Stimulated activated naive CD4-positive, alpha-beta T cell (primary cell): ENCODE measurements at regions not wholly inside any gene's neighbourhood (a gene's known extent, or its start where the extent isn't known, plus 50 kb on each side); places are given as distances from the start of the nearest gene placed in this dataset.
"Not testable (repeated sequence)": the region's sequence is repeated elsewhere in the genome, so short reads cannot be mapped to it uniquely, and the experiment has no call there.

ENCODE experiments used
- DNase-seq, 6 experiments: peaks; one replicate each; lab custom pipeline; 2025; lab: John Stamatoyannopoulos, UW

GRCh38 chr11:3583476-3583875, 58.3 kb downstream of the ART5 start:
- not testable (repeated sequence) for DNase-seq

DNA sequence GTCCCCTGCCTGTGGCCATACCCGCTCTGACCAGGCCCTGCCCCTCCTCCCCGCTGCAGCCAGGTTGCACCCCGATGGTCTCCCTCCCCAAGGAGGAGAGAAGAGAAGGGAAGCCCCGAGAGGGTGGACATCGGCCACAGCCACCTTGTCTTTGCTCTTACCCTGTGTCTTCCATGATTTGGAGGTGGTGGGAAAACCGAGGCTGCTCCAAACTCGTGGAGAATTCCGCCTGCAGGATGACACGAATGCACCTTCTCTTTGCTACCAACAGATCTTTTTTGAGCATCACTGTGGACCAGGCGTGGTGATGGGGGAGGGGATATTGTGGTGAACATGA, 60.4 kb downstream of the ART5 start:
- DNase-seq = not testable (repeated sequence)

GRCh38 chr11:3580487-3581388, 61.1 kb downstream of the ART5 start:
- DNase-seq = peak; percentile 26 to 78 (median 46)

- not testable (repeated sequence) for DNase-seq
Measured at GRCh38 chr11:3579600-3580459, 62.0 kb downstream of the ART5 start.

- DNase-seq = not testable (repeated sequence)
Measured at GRCh38 chr11:3576066-3576604, 65.7 kb downstream of the ART5 start.

DNA sequence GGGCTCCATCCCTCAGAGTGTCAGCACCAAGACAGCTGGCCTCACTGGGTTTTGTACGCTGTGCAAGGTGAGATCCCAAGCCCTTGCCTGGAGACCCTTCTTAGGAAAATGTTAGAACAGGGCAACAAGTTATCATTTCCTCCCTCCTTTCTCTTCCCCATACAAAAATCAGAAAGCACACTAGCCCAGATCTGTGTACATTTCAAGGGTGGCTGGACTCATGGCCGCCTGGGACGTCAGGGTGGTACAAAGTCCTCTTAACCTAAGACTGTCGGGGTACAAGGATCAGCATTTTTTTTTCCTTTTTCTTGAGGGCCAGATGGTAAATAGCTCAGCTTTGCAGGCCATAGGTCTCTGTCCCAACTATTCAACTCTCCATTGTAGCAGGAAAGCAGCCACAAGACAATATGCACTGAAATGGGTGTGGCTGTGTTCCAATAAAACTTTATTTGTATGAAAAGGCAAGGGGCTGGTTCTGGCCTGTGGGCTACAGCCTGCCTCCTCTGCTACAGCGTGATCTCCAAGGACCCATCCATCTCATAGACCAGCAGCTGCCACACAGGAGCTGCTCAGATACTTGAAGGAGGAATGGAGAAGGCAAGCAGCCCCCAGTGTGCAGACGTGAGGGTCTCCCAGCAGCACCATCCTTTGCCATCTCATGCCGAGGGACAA, 68.7 kb downstream of the ART5 start:
- DNase-seq = not testable (repeated sequence)

DNA sequence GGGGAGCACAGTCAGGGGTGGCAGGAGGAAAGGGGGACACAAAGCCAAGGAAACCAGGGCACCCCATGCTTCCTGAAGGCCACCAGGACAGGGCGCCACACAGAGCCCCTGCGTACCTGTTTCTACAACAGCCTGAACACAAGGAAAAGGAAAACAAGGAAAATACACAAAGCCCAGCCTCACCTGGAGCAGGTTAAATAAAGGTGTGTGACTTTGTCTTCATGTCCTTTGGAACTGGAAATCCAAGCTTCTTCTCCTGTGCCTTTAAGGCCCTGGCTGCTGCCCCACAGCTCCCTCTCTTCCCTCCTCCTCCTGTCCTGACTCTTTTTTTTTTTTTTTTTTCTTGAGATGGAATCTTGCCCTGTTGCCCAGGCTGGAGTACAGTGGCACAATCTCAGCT, 70.0 kb downstream of the ART5 start:
- DNase-seq = not testable (repeated sequence)

DNA sequence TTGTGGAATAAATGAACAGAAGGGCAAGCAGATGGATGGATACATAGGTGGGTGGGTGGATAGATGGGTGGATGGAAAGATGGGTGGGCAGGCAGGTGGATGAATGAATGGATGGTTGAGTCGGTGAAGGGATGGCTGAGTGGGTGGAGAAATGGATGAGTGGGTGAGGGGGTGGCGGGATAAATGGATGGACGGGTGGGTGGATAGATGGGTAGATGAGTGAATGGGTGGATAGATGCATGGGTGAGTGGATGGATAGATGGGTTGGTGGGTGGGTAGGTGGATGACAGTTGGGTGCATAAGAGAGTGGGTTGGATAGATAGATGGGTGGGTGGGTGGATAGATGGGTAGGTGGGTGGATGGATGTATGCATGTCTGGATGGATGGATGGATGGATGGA, 76.0 kb downstream of the ART5 start:
- not testable (repeated sequence) for DNase-seq

DNA sequence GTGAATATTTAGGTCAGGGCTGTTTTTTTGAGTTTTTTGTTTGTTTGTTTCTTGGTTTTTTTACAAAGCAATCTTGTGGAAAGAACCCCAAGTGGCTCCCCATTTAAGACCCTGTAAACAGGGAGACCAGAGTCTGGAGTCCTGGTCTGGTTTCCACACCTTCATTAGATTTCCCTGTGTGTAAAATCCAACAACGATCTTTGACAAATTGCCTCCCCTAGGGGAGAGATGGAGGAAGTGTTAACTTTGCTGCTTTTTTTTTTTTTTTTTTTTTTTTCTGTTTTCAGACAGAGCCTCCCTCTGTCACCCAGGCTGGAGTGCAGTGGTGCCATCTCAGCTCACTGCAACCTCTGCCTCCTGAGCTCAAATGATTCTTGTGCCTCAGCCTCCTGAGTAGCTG, 77.4 kb downstream of the ART5 start:
- not testable (repeated sequence) for DNase-seq

DNA sequence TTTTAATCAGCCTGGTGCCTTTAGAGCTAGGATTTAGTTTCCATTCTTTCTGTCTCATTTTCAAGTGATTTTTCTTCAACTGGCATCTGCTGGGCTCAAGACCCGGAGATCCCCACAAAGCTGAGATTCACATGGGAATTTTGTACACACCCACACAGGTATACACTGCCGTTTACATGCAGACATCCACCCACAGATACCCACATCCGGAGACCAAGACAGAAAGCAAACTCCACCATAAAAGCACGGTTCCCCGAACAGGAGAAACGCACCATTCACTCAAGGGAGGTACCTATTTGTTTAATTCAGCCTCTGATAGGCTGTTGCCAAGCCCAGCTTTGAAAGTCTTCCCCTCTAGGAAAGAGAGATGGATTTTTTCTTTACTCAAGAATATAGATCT, 87.2 kb downstream of the ART5 start:
- peak in 3 of 6 experiments; percentile 8 to 40 (median 19) for DNase-seq

- peak in 1 of 6 experiments; percentile 2 for DNase-seq
Measured at GRCh38 chr11:3544990-3545389, 96.8 kb downstream of the ART5 start.

DNA sequence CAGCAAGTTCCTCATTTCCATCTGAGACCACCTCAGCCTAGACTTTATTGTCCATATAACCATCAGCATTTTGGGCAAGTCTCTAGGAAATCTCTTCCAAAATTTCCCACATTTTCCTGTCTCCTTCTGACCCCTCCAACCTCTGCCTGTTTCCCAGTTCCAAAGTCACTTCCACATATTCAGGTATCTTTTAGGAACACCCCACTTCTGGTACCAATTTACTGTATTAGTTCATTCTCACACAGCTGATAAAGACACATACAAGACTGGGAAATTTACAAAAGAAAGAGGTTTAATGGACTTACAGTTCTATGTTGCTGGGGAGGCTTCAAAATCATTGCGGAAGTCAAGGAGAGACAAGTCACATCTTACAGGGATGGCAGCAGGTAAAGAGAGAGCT, 103.6 kb downstream of the ART5 start:
- DNase-seq = not testable (repeated sequence)

- not testable (repeated sequence) for DNase-seq
Measured at GRCh38 chr11:3537254-3537653, 104.5 kb downstream of the ART5 start.

DNA sequence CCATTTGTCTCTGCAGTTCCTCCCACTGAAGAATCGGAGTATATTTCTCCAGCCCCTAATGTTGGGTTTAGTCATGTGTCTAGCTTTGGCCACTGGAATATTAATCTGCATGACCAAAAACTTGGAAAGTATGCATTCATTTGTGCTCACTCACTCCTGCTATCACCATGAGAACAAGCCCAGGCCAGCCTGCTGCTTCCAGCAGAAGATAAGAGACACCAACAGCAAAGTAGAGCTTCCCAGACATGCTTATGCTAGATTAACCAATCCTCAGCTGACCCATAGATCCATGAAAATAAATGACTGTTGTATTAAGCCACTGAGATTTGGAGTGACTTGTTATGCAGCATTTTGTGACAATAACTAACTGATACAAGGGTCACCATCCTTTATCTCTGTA, 108.8 kb downstream of the ART5 start:
- DNase-seq = not testable (repeated sequence)

GRCh38 chr11:3531280-3531679, 110.5 kb downstream of the ART5 start:
- not testable (repeated sequence) for DNase-seq

DNA sequence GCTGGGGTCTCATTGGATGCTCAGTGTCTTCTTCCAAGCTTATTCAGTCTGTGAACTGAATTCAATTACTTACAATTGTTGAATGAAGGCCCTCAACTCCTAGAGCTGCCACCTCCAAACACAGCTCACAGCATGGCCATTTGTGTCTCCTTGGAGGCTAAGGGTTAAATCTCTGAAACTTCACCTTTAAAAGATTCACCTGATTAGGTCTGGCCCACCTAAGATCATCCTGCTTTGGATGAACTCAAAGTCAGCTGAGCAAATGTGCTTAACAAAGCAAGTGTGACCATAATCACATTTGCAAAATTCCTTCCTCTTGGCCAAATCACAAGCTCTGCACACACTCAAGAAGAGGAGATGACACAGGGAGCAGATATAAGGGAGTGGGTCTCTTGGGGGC, 118.2 kb downstream of the ART5 start:
- DNase-seq = not testable (repeated sequence)

GRCh38 chr11:3520905-3521304, 120.9 kb downstream of the ART5 start:
- DNase-seq = not testable (repeated sequence)

DNA sequence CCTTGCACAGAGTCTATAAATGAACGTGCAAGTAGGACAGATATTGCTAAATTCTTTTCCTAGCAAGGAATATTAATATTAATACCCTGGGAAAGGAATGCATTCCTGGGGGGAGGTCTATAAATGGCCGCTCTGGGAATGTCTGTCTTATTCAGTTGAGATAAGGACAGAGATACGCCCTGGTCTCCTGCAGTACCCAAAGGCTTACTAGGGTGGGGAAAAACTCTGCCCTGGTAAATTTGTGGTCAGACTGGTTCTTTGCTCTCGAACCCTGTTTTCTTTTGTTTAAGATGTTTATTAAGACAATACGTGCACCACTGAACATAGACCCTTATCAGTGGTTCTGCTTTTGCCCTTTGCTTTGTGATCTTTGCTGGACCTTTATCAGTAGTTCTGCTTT, 122.0 kb downstream of the ART5 start:
- DNase-seq = not testable (repeated sequence)

- not testable (repeated sequence) for DNase-seq
Measured at GRCh38 chr11:3516934-3517567, 124.7 kb downstream of the ART5 start.

DNA sequence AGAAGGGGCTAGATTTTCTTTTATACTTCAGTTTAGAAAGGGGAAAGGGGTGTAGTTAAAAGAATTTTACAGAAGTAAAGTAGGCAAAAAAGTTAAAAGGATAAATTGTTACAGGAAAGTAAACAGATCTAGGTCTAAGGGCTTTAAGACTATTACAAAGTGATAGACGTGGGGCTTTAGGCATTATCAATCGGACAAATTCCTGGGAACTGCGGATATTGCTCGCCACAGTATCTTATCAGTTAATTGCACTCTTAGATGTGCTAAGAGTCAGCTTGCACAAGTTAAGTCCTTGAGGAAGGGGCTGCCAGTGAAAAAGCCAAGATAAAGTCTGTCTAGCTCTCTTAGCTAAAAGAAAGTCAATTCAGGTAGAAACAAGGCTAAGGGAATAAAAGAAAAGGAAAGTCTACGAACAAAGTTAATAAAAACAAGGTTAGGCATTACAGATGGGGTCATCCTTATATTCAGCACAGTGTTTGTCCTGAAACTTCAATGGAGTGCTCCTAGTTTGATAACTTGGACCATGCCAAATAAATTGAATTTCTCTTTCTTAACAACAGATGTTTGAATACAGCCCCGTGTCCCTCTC, 125.4 kb downstream of the ART5 start:
- DNase-seq = not testable (repeated sequence)
